Caco-2 (cell line): ENCODE measurements at regions not wholly inside any gene's neighbourhood (a gene's known extent, or its start where the extent isn't known, plus 50 kb on each side); places are given as distances from the start of the nearest gene placed in this dataset.

Source experiments
- BruUV-seq: library from RNA; stranded (reverse); fragments of 400-500 nt; replicated peaks from 2 replicates; lab custom pipeline; 2021; lab: Mats Ljungman, UMichigan
- CTCF ChIA-PET: fragments of 300-600 bp; sonication (Branson Sonifier 250); formaldehyde crosslinking; loops from one replicate; lab custom pipeline; 2022; ENCODE audit warnings: antibody characterized with exemption; lab: Charles Lee
- POLR2A ChIA-PET: fragments of 300-600 bp; sonication (Branson Sonifier 250); formaldehyde crosslinking; loops from one replicate; lab custom pipeline; 2022; ENCODE audit warnings: antibody characterized with exemption; lab: Charles Lee
- DNase-seq, 2 experiments: peaks; one replicate each; pipeline versions ENCODE4 v3.0.0 to v3.0.0-alpha.2; 2020 to 2022
- H3K27me3 ChIP-seq: replicated peaks from 2 replicates; pipeline ENCODE4 v1.6.0; 2011; ENCODE audit warnings: low read length; ENCODE audit not compliant: control insufficient read depth, insufficient read depth
- H3K36me3 ChIP-seq: 2 replicates; pipeline ENCODE4 v1.5.1; 2011; ENCODE audit warnings: low read length; ENCODE audit not compliant: control insufficient read depth, insufficient read depth
- H3K4me1 ChIP-seq: fragments of 250-450 bp; sonication (Bioruptor Pico); 2 replicates; pipeline ENCODE4 v1.5.1; 2020; ENCODE audit warnings: mild to moderate bottlenecking
- H3K4me3 ChIP-seq: 2 replicates; pipeline ENCODE4 v1.5.1; 2011; ENCODE audit warnings: low read depth, mild to moderate bottlenecking, control low read depth, low read length
- H3K9me3 ChIP-seq: fragments of 250-450 bp; sonication (Bioruptor Pico); 2 replicates; pipeline ENCODE4 v1.5.1; 2020; ENCODE audit warnings: mild to moderate bottlenecking, moderate library complexity
- H3K27ac Mint-ChIP-seq: one replicate; pipeline ENCODE4 v1.8.0; 2022; ENCODE audit warnings: mixed read lengths; ENCODE audit not compliant: unreplicated experiment
- H3K27me3 Mint-ChIP-seq: one replicate; pipeline ENCODE4 v1.8.0; 2022; ENCODE audit warnings: mixed read lengths; ENCODE audit not compliant: insufficient read depth, unreplicated experiment
- H3K36me3 Mint-ChIP-seq: one replicate; pipeline ENCODE4 v1.8.0; 2022; ENCODE audit warnings: mild to moderate bottlenecking, mixed read lengths; ENCODE audit not compliant: insufficient read depth, unreplicated experiment
- H3K4me1 Mint-ChIP-seq: one replicate; pipeline ENCODE4 v1.8.0; 2022; ENCODE audit warnings: low read depth, mixed read lengths; ENCODE audit not compliant: unreplicated experiment
- H3K4me3 Mint-ChIP-seq: one replicate; pipeline ENCODE4 v1.8.0; 2022; ENCODE audit warnings: mild to moderate bottlenecking, moderate library complexity, mixed read lengths; ENCODE audit not compliant: unreplicated experiment
- H3K9me3 Mint-ChIP-seq: one replicate; pipeline ENCODE4 v1.8.0; 2022; ENCODE audit warnings: mixed read lengths; ENCODE audit not compliant: unreplicated experiment
- intact Hi-C: fragments of 100-400 bp; cut with micrococcal nuclease; formaldehyde crosslinking; loops from one replicate; pipeline ENCODE4 v1.10.0; 2022; ENCODE audit not compliant: unreplicated experiment
- TF ChIP-seq, protein P1 (sequence below), 2 experiments: fragments of 200-600 bp in 1 of 2; IDR thresholded peaks; 1 replicate in 1 of 2; 2 replicates in 1 of 2; pipeline versions ENCODE4 v1.5.1 to v1.8.0; 2011 to 2022; ENCODE audit warnings: antibody characterized with exemption in 1 of 2, control low read depth in 1 of 2, inconsistent platforms in 1 of 2, low read depth in 1 of 2, low read length in 1 of 2, mild to moderate bottlenecking in 1 of 2, moderate library complexity in 1 of 2; ENCODE audit not compliant: insufficient read depth in 1 of 2, severe bottlenecking in 1 of 2, unreplicated experiment in 1 of 2

DNA sequence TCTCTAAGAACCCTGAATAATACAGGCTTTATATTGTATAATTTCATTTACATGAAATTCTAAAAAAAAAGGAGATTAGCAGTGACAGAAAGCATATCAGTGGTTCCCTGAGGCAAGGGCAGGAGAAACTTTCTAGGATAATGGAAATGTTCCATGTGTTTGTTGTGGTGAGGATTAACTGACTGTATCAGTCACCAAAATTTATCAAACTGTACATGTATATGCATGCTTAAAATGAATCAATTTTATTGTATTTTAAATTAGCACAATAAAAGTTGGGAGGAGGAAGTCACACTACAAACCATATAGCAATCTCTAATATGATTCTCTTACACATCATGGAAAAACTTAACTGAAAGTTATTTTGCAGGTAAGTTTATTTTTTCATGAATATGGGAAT lies 396.8 kb downstream of the EFNB2 start:
- H3K4me1 Mint-ChIP-seq, result peaks cover 26% of the 10 kb centered on the region
- Histone ChIP-seq H3K4me1 (peaks cover 37% of the 10 kb centered on the region), H3K9me3 (peaks cover 10% of the 10 kb centered on the region; the same call in 1 of the 2 replicates), H3K27me3 (no peaks in the 10 kb centered on the region), H3K4me3 (no peak overlapping the region), H3K36me3 (no peaks in the 10 kb centered on the region)
- POLR2A ChIA-PET, result no interaction called here
- no peak overlapping the region for H3K4me3 Mint-ChIP-seq
- H3K27ac Mint-ChIP-seq, result no peak overlapping the region
- H3K36me3 Mint-ChIP-seq, result no peaks in the 10 kb centered on the region
- peaks cover 21% of the 10 kb centered on the region for H3K9me3 Mint-ChIP-seq
- BruUV-seq, result no TSS peak
- intact Hi-C loops, result loop anchor here (1.0 kb wide), 3 partner anchors 9 to 38 kb away; no protein-coding TSS in a partner anchor
- TF ChIP-seq, protein P1, sequence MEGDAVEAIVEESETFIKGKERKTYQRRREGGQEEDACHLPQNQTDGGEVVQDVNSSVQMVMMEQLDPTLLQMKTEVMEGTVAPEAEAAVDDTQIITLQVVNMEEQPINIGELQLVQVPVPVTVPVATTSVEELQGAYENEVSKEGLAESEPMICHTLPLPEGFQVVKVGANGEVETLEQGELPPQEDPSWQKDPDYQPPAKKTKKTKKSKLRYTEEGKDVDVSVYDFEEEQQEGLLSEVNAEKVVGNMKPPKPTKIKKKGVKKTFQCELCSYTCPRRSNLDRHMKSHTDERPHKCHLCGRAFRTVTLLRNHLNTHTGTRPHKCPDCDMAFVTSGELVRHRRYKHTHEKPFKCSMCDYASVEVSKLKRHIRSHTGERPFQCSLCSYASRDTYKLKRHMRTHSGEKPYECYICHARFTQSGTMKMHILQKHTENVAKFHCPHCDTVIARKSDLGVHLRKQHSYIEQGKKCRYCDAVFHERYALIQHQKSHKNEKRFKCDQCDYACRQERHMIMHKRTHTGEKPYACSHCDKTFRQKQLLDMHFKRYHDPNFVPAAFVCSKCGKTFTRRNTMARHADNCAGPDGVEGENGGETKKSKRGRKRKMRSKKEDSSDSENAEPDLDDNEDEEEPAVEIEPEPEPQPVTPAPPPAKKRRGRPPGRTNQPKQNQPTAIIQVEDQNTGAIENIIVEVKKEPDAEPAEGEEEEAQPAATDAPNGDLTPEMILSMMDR (IDR thresholded peaks at IDR 0.05; ENCODE audit: insufficient read depth in 1 of 2, low read depth in 1 of 2, low read length in 1 of 2, severe bottlenecking in 1 of 2, unreplicated experiment in 1 of 2), result no peak
- CTCF ChIA-PET, result no interaction called here
- DNase-seq, result no peak
- H3K27me3 Mint-ChIP-seq, result no peaks in the 10 kb centered on the region

DNA sequence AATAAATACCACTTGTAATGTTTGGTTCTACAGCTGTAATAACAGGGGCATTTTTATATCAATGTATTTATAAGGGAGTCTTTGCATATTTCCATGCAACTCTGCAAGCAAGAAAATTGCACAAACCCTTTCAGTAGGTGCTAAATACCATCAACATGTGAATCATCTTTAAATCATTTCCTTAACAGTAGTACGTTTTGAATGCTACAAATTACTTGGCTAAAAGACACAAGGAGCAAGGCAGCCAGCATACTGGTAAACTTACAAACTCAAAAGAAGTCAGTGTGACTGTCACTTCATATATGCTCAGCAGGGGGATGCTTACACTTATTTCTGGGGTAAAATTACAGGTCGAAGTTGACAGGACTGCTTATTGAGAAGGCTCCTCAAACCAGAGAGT lies 402.4 kb downstream of the EFNB2 start:
- POLR2A ChIA-PET, result no interaction called here

DNA sequence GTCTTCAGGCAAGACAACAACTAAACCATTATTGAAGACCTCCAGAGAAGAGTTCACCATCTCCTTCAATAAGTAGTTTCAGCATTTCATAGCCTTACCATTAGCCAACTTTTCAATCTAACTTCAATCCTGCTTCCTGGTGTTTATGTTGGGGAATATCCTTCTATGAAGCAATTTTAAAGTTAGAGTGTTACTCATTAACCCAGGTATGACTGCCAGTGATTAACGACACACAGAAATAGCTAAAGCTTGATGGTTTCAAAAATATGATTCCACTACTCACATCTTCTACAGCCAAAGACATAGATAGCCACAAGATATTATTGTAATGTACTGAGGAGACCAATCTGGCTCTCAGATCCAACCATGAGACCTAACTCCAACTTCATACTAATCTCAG lies 403.2 kb downstream of the EFNB2 start:
- ChIA-PET POLR2A (no interaction called here), CTCF (interaction anchor here (0.5 kb wide), 1 partner anchor 11 kb away, joined by 4 read pairs; no protein-coding TSS in a partner anchor)
- H3K4me1 ChIP-seq, result peaks cover 41% of the 10 kb centered on the region
- Mint-ChIP-seq H3K4me3 (no peak overlapping the region), H3K27me3 (no peaks in the 10 kb centered on the region), H3K9me3 (peaks cover 66% of the 10 kb centered on the region), H3K36me3 (peaks cover 19% of the 10 kb centered on the region), H3K4me1 (peaks cover 32% of the 10 kb centered on the region), H3K27ac (no peak overlapping the region)
- no TSS peak for BruUV-seq
- no peaks in the 10 kb centered on the region for H3K27me3 ChIP-seq
- DNase-seq, result no peak
- H3K9me3 ChIP-seq, result peaks cover 26% of the 10 kb centered on the region; the same call in 1 of the 2 replicates
- intact Hi-C loops, result no loop called here
- H3K36me3 ChIP-seq, result no peaks in the 10 kb centered on the region
- TF ChIP-seq, protein P1 (IDR thresholded peaks at IDR 0.05; ENCODE audit: insufficient read depth in 1 of 2, low read depth in 1 of 2, low read length in 1 of 2, severe bottlenecking in 1 of 2, unreplicated experiment in 1 of 2), result no peak
- no peak overlapping the region for H3K4me3 ChIP-seq

More for the DNA sequence above, 402.4 kb downstream of the EFNB2 start:
- Histone ChIP-seq H3K27me3 (no peaks in the 10 kb centered on the region), H3K36me3 (no peaks in the 10 kb centered on the region), H3K4me1 (peaks cover 41% of the 10 kb centered on the region), H3K9me3 (peaks cover 21% of the 10 kb centered on the region; the same call in 1 of the 2 replicates), H3K4me3 (no peak overlapping the region)
- intact Hi-C loops, result no loop called here
- Mint-ChIP-seq H3K9me3 (peaks cover 58% of the 10 kb centered on the region), H3K27me3 (no peaks in the 10 kb centered on the region), H3K36me3 (peaks cover 19% of the 10 kb centered on the region), H3K4me1 (peaks cover 30% of the 10 kb centered on the region), H3K4me3 (no peak overlapping the region), H3K27ac (peak overlapping the region; percentile 11)
- TF ChIP-seq, protein P1 (IDR thresholded peaks at IDR 0.05; ENCODE audit: insufficient read depth in 1 of 2, low read depth in 1 of 2, low read length in 1 of 2, severe bottlenecking in 1 of 2, unreplicated experiment in 1 of 2), result no peak
- BruUV-seq, result no TSS peak
- CTCF ChIA-PET, result no interaction called here
- no peak for DNase-seq
